Esophagus muscularis mucosa (tissue), 3 donors: ENCODE measurements at regions not wholly inside any gene's neighbourhood (a gene's known extent, or its start where the extent isn't known, plus 50 kb on each side); places are given as distances from the start of the nearest gene placed in this dataset.

Experiments used
- POLR2A ChIP-seq: fragments of 450-650 bp; IDR thresholded peaks from one replicate; pipeline ENCODE4 v1.6.1; 2017; ENCODE audit warnings: antibody characterized with exemption, moderate library complexity, mild to moderate bottlenecking, low read depth
- TF ChIP-seq, protein P1 (sequence below), 3 experiments: fragments of 200-600 bp in 2 of 3; fragments of 450-650 bp in 1 of 3; sonication (generic) in 2 of 3; IDR thresholded peaks; one replicate each; pipeline ENCODE4 v1.5.1; 2017 to 2019; ENCODE audit warnings: antibody characterized with exemption in 3 of 3, mild to moderate bottlenecking in 2 of 3, moderate library complexity in 1 of 3

- TF ChIP-seq, protein P1, sequence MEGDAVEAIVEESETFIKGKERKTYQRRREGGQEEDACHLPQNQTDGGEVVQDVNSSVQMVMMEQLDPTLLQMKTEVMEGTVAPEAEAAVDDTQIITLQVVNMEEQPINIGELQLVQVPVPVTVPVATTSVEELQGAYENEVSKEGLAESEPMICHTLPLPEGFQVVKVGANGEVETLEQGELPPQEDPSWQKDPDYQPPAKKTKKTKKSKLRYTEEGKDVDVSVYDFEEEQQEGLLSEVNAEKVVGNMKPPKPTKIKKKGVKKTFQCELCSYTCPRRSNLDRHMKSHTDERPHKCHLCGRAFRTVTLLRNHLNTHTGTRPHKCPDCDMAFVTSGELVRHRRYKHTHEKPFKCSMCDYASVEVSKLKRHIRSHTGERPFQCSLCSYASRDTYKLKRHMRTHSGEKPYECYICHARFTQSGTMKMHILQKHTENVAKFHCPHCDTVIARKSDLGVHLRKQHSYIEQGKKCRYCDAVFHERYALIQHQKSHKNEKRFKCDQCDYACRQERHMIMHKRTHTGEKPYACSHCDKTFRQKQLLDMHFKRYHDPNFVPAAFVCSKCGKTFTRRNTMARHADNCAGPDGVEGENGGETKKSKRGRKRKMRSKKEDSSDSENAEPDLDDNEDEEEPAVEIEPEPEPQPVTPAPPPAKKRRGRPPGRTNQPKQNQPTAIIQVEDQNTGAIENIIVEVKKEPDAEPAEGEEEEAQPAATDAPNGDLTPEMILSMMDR (IDR thresholded peaks at IDR 0.05) = peak; percentile 42 to 80 (median 58)
- TF ChIP-seq POLR2A = no peak
These were observed 91.1 kb upstream of the OPRM1 start for GRCh38 chr6:153947808-153948447.
